ENCODE measurements at regions not wholly inside any gene's neighbourhood (a gene's known extent, or its start where the extent isn't known, plus 50 kb on each side); places are given as distances from the start of the nearest gene placed in this dataset.

DNA sequence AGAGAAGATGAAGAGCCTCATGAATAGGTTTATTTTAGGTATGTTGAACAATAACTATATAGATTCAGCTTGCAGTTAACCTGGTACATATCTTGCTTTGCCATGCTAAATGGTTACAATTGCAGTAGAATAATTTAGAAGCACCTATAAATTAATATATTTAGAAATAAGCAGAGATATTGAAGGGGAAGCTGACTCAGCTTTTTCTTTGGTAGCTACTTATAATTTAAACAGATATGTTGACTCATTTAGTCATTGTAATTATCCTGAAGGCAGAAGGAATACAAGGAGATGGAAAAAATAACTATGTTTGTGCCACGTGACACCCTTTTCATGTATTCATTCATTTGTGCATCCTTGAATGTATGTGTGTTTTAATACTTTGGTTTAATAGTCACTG lies 755.5 kb downstream of the SUCLG1 start:
- WGBS, result 75% methylated on average over 1 of the region's 1 CpG

DNA sequence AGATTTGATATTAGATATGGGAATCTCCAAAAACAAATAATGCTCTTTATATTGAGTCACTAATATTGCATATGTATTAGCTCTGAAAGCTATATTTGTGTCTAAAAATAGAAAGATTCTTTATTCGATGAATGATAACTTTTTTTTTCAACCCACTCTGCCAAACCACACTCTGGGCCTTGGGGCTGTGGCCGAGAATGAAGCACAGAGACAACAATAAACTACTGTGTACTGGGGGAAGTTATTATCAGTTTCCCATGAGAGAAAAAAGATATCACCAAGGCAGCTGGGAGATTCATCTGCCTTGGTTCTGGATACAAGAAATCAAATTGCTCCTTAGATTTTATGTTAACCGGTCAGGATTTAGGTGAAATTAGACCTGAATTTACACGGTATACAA lies 762.2 kb downstream of the SUCLG1 start:
- 50% methylated on average over 4 of the region's 4 CpGs for WGBS
- H3K27me3 ChIP-seq (ENCODE audit: control insufficient read depth, insufficient read depth), result no peaks in the 10 kb centered on the region
- no peaks in the 10 kb centered on the region for H3K4me1 ChIP-seq (ENCODE audit: control insufficient read depth, insufficient read depth, low read length)
- DNase-seq, result no peak
- H3K4me3 ChIP-seq (ENCODE audit: low read length), result no peak overlapping the region
- no peaks in the 10 kb centered on the region for H3K9me3 ChIP-seq (ENCODE audit: control insufficient read depth, low read length)
- H3K27ac ChIP-seq (ENCODE audit: low read length), result no peak overlapping the region
- ATAC-seq, result no peak
- intact Hi-C loops (cut with DNase I), result no loop called here

More for the DNA sequence above, 755.5 kb downstream of the SUCLG1 start:
- Histone ChIP-seq H3K27ac (ENCODE audit: low read length) (no peak overlapping the region), H3K4me1 (ENCODE audit: control insufficient read depth, insufficient read depth, low read length) (no peaks in the 10 kb centered on the region), H3K4me3 (ENCODE audit: low read length) (no peak overlapping the region), H3K27me3 (ENCODE audit: control insufficient read depth, insufficient read depth) (no peaks in the 10 kb centered on the region), H3K9me3 (ENCODE audit: control insufficient read depth, low read length) (no peaks in the 10 kb centered on the region)
- ATAC-seq, result no peak
- no peak for DNase-seq
- intact Hi-C loops (cut with DNase I), result no loop called here

- WGBS, result 92% methylated on average over 7 of the region's 7 CpGs
- no peak overlapping the region for H3K4me3 ChIP-seq (ENCODE audit: low read length)
- no peaks in the 10 kb centered on the region for H3K4me1 ChIP-seq (ENCODE audit: control insufficient read depth, insufficient read depth, low read length)
- H3K9me3 ChIP-seq (ENCODE audit: control insufficient read depth, low read length), result no peaks in the 10 kb centered on the region
- DNase-seq, result no peak
- intact Hi-C loops (cut with DNase I), result no loop called here
- H3K27me3 ChIP-seq (ENCODE audit: control insufficient read depth, insufficient read depth), result no peaks in the 10 kb centered on the region
- no peak for ATAC-seq
- H3K27ac ChIP-seq (ENCODE audit: low read length), result no peak overlapping the region
Measured at GRCh38 chr2:83695530-83695929, 763.5 kb downstream of the SUCLG1 start.

DNA sequence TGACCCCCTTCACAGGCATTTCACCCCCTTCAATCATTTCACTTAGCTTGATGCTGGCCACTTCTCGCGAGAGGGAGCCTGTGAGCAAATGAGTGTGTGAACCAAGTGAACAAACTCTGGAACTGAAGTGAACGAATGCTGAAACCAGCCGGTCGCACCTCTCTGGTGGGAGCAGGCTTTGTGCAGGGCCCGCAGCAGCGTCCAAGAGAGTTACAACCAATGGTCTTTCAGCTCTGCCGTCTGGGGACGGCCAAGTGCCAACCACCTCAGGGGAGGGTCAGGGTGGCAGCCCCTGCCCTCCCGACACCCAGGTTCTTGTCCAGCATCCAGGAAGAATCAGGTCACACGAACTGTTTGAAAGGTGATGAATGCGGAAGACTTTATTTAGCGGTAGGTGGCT lies 764.0 kb downstream of the SUCLG1 start:
- intact Hi-C loops (cut with DNase I), result no loop called here
- no peak for DNase-seq
- no peak overlapping the region for H3K4me3 ChIP-seq (ENCODE audit: low read length)
- H3K27ac ChIP-seq (ENCODE audit: low read length), result no peak overlapping the region
- no peaks in the 10 kb centered on the region for H3K9me3 ChIP-seq (ENCODE audit: control insufficient read depth, low read length)
- no peaks in the 10 kb centered on the region for H3K27me3 ChIP-seq (ENCODE audit: control insufficient read depth, insufficient read depth)
- H3K4me1 ChIP-seq (ENCODE audit: control insufficient read depth, insufficient read depth, low read length), result no peaks in the 10 kb centered on the region
- 88% methylated on average over 13 of the region's 13 CpGs for WGBS
- ATAC-seq, result no peak

GRCh38 chr2:83689402-83689801 lies 769.7 kb downstream of the SUCLG1 start:
- intact Hi-C loops (cut with DNase I), result no loop called here
- ATAC-seq (no peak), DNase-seq (no peak)
- no peak overlapping the region for H3K27ac ChIP-seq (ENCODE audit: low read length)
- H3K4me3 ChIP-seq (ENCODE audit: low read length), result no peak overlapping the region
- H3K9me3 ChIP-seq (ENCODE audit: control insufficient read depth, low read length), result no peaks in the 10 kb centered on the region
- no peaks in the 10 kb centered on the region for H3K27me3 ChIP-seq (ENCODE audit: control insufficient read depth, insufficient read depth)
- no peaks in the 10 kb centered on the region for H3K4me1 ChIP-seq (ENCODE audit: control insufficient read depth, insufficient read depth, low read length)

DNA sequence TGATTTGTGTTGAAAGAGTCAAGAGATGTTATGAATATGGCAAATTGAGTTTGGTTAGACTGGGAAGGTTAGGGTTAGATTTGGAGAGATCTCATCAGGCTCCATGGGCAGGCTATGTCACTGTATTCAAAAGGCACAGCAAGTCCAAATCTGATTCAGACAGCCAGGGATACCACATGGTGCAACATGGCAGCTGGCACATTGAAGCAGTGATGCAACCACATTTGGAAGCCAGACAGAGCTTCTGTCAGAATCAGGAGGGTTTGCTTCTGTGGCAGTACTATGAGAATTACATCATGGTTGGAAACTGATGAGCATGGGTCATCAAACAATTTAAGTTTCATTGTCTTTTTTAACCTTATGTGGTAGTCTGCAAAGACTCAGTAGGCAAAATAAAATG lies 772.2 kb downstream of the SUCLG1 start:
- DNase-seq (peak in 2 of 3 donors; percentile 12 to 53), ATAC-seq (no peak)
- Histone ChIP-seq H3K9me3 (ENCODE audit: control insufficient read depth, low read length) (no peaks in the 10 kb centered on the region), H3K27ac (ENCODE audit: low read length) (no peak overlapping the region), H3K4me1 (ENCODE audit: control insufficient read depth, insufficient read depth, low read length) (no peaks in the 10 kb centered on the region), H3K27me3 (ENCODE audit: control insufficient read depth, insufficient read depth) (no peaks in the 10 kb centered on the region), H3K4me3 (ENCODE audit: low read length) (no peak overlapping the region)
- intact Hi-C loops (cut with DNase I), result no loop called here

- DNase-seq (no peak), ATAC-seq (no peak)
- no peaks in the 10 kb centered on the region for H3K9me3 ChIP-seq (ENCODE audit: control insufficient read depth, low read length)
- WGBS, result 74% methylated on average over 3 of the region's 3 CpGs
- H3K4me3 ChIP-seq (ENCODE audit: low read length), result no peak overlapping the region
- intact Hi-C loops (cut with DNase I), result no loop called here
- no peaks in the 10 kb centered on the region for H3K27me3 ChIP-seq (ENCODE audit: control insufficient read depth, insufficient read depth)
- H3K27ac ChIP-seq (ENCODE audit: low read length), result no peak overlapping the region
- H3K4me1 ChIP-seq (ENCODE audit: control insufficient read depth, insufficient read depth, low read length), result no peaks in the 10 kb centered on the region
Measured at GRCh38 chr2:83674050-83674449, 785.0 kb downstream of the SUCLG1 start.

GRCh38 chr2:83665894-83666293 lies 793.2 kb downstream of the SUCLG1 start:
- ATAC-seq, result no peak
- WGBS, result 39% methylated on average over 2 of the region's 2 CpGs
- no peaks in the 10 kb centered on the region for H3K27me3 ChIP-seq (ENCODE audit: control insufficient read depth, insufficient read depth)
- DNase-seq, result no peak
- no peak overlapping the region for H3K4me3 ChIP-seq (ENCODE audit: low read length)
- H3K4me1 ChIP-seq (ENCODE audit: control insufficient read depth, insufficient read depth, low read length), result no peaks in the 10 kb centered on the region
- H3K27ac ChIP-seq (ENCODE audit: low read length), result no peak overlapping the region
- no peaks in the 10 kb centered on the region for H3K9me3 ChIP-seq (ENCODE audit: control insufficient read depth, low read length)
- intact Hi-C loops (cut with DNase I), result no loop called here

GRCh38 chr2:83665154-83665553 lies 793.9 kb downstream of the SUCLG1 start:
- Histone ChIP-seq H3K9me3 (ENCODE audit: control insufficient read depth, low read length) (no peaks in the 10 kb centered on the region), H3K4me1 (ENCODE audit: control insufficient read depth, insufficient read depth, low read length) (no peaks in the 10 kb centered on the region), H3K27ac (ENCODE audit: low read length) (no peak overlapping the region), H3K4me3 (ENCODE audit: low read length) (no peak overlapping the region), H3K27me3 (ENCODE audit: control insufficient read depth, insufficient read depth) (no peaks in the 10 kb centered on the region)
- 98% methylated on average over 1 of the region's 1 CpG for WGBS
- ATAC-seq (no peak), DNase-seq (no peak)
- intact Hi-C loops (cut with DNase I), result no loop called here

GRCh38 chr2:83661711-83662110 lies 797.4 kb downstream of the SUCLG1 start:
- H3K27ac ChIP-seq (ENCODE audit: low read length), result no peak overlapping the region
- WGBS, result 87% methylated on average over 1 of the region's 1 CpG
- no peak overlapping the region for H3K4me3 ChIP-seq (ENCODE audit: low read length)
- no peaks in the 10 kb centered on the region for H3K9me3 ChIP-seq (ENCODE audit: control insufficient read depth, low read length)
- intact Hi-C loops (cut with DNase I), result no loop called here
- H3K4me1 ChIP-seq (ENCODE audit: control insufficient read depth, insufficient read depth, low read length), result no peaks in the 10 kb centered on the region
- ATAC-seq (no peak), DNase-seq (no peak)
- no peaks in the 10 kb centered on the region for H3K27me3 ChIP-seq (ENCODE audit: control insufficient read depth, insufficient read depth)

DNA sequence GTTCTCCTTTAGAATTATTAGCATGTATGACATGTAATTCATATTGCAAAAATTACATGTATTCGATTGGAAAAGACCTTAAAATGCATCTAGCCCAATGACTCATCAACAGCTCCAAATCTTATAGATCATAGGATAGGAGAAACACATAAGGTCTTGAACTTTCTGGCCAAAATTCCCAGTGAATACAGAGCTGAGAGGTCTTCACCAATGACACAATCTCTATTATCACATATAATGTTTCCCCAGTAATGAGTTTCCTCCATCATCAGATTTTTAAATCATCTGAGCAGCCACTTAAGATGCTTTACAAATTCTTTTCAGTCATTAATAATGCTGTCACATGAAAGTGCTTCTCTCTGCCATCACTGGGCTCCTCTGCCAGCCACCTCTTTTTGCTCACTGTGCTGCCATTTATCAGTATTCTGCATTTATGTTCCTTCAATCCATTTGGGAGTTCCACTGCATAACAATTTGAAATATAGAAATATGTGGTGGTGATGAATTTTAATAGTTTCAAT lies 804.9 kb downstream of the SUCLG1 start:
- DNase-seq, result no peak
- 58% methylated on average over 1 of the region's 1 CpG for WGBS
- no peak overlapping the region for H3K4me3 ChIP-seq (ENCODE audit: low read length)
- H3K27me3 ChIP-seq (ENCODE audit: control insufficient read depth, insufficient read depth), result no peaks in the 10 kb centered on the region
- ATAC-seq, result no peak
- no peaks in the 10 kb centered on the region for H3K4me1 ChIP-seq (ENCODE audit: control insufficient read depth, insufficient read depth, low read length)
- no peak overlapping the region for H3K27ac ChIP-seq (ENCODE audit: low read length)
- no peaks in the 10 kb centered on the region for H3K9me3 ChIP-seq (ENCODE audit: control insufficient read depth, low read length)
- intact Hi-C loops (cut with DNase I), result no loop called here

GRCh38 chr2:83650898-83651297 lies 808.2 kb downstream of the SUCLG1 start:
- H3K27me3 ChIP-seq (ENCODE audit: control insufficient read depth, insufficient read depth), result no peaks in the 10 kb centered on the region
- H3K27ac ChIP-seq (ENCODE audit: low read length), result no peak overlapping the region
- H3K4me3 ChIP-seq (ENCODE audit: low read length), result no peak overlapping the region
- 44% methylated on average over 1 of the region's 1 CpG for WGBS
- ATAC-seq (no peak), DNase-seq (no peak)
- intact Hi-C loops (cut with DNase I), result no loop called here
- H3K9me3 ChIP-seq (ENCODE audit: control insufficient read depth, low read length), result no peaks in the 10 kb centered on the region
- no peaks in the 10 kb centered on the region for H3K4me1 ChIP-seq (ENCODE audit: control insufficient read depth, insufficient read depth, low read length)
